Spleen (tissue), 11 donors: ENCODE measurements at regions not wholly inside any gene's neighbourhood (a gene's known extent, or its start where the extent isn't known, plus 50 kb on each side); places are given as distances from the start of the nearest gene placed in this dataset.

Experiments used
- DNase-seq: peaks from one replicate; pipeline ENCODE4 v3.0.0-alpha.2; 2020
- H3K27ac ChIP-seq, 8 donors: fragments of 200-600 bp; sonication (generic) in 7 of 8; 1 replicate in 4 of 8; 2 replicates in 4 of 8; pipeline versions ENCODE4 v1.5.0 to v1.8.0; 2016 to 2021; ENCODE audit warnings: inconsistent platforms in 4 of 8, mild to moderate bottlenecking in 4 of 8, moderate library complexity in 1 of 8
- H3K27me3 ChIP-seq, 7 donors: fragments of 200-600 bp; sonication (generic) in 6 of 7; replicated peaks in 1 of 7; 1 replicate in 4 of 7; 2 replicates in 3 of 7; pipeline versions ENCODE4 v1.5.0 to v1.8.0; 2016 to 2021; ENCODE audit warnings: inconsistent platforms in 3 of 7, mild to moderate bottlenecking in 1 of 7
- H3K36me3 ChIP-seq, 6 donors: fragments of 200-600 bp; sonication (generic) in 5 of 6; 1 replicate in 4 of 6; 2 replicates in 2 of 6; pipeline versions ENCODE4 v1.5.0 to v1.8.0; 2016 to 2021; ENCODE audit warnings: inconsistent platforms in 2 of 6
- H3K4me1 ChIP-seq, 6 donors: fragments of 200-600 bp; sonication (generic) in 5 of 6; 1 replicate in 3 of 6; 2 replicates in 3 of 6; pipeline versions ENCODE4 v1.5.0 to v1.8.0; 2016 to 2021; ENCODE audit warnings: inconsistent platforms in 3 of 6
- H3K4me3 ChIP-seq, 8 donors: fragments of 200-600 bp; sonication (generic) in 7 of 8; 1 replicate in 4 of 8; 2 replicates in 4 of 8; pipeline versions ENCODE4 v1.5.0 to v1.8.0; 2016 to 2021; ENCODE audit warnings: inconsistent platforms in 4 of 8, mild to moderate bottlenecking in 4 of 8, moderate library complexity in 2 of 8
- H3K9me3 ChIP-seq, 8 donors: fragments of 200-600 bp; sonication (generic) in 7 of 8; 1 replicate in 4 of 8; 2 replicates in 4 of 8; pipeline versions ENCODE4 v1.5.0 to v1.8.0; 2016 to 2021; ENCODE audit warnings: inconsistent platforms in 4 of 8
- CTCF ChIP-seq, 11 experiments: fragments of 200-600 bp in 7 of 11; fragments of 450-650 bp in 4 of 11; sonication (generic) in 4 of 11; IDR thresholded peaks in 8 of 11; conservative IDR thresholded peaks in 3 of 11; 1 replicate in 7 of 11; 2 replicates in 4 of 11; pipeline versions ENCODE4 v1.4.0 to v1.8.0; 2016 to 2021; ENCODE audit warnings: antibody characterized with exemption in 11 of 11, inconsistent platforms in 4 of 11, mild to moderate bottlenecking in 1 of 11
- POLR2A ChIP-seq, 3 donors: fragments of 450-650 bp; IDR thresholded peaks; one replicate each; pipeline ENCODE4 v1.5.1; 2017; ENCODE audit warnings: antibody characterized with exemption in 3 of 3, mild to moderate bottlenecking in 1 of 3
- POLR2AphosphoS5 ChIP-seq, 3 donors: sonication (generic); formaldehyde crosslinking; IDR thresholded peaks; one replicate each; pipeline ENCODE4 v1.5.1; 2017; ENCODE audit warnings: antibody characterized with exemption in 3 of 3
- WGBS, 5 donors: extraction: QIAGEN DNeasy Blood & Tissue Kit in 3 of 5; methylation state at CpG; one replicate each; pipeline versions ENCODE4 v1.1.5 to v1.1.7; 2013 to 2018; 5-methylcytosine and 5-hydroxymethylcytosine counted together
- intact Hi-C: fragments of 100-400 bp; cut with DNase I; formaldehyde crosslinking; loops from one replicate; pipeline ENCODE4 v1.15.0; 2023; ENCODE audit warnings: low total_unique reads
- donor health status: healthy with polysubstance abuse.
- donor health status: DM: no; HTN: no; CAD: no; lungs with moderate emphysema.
- donor health status: DM: no; HTN: no; CAD: no.
- donor health status: Bipolar disorder and iron deficiency.
- donor health status: healthy.
- donor health status: DM: no; HTN: no; CAD: no.
- donor health status: DM: yes; HTN: yes; CAD: no.

DNA sequence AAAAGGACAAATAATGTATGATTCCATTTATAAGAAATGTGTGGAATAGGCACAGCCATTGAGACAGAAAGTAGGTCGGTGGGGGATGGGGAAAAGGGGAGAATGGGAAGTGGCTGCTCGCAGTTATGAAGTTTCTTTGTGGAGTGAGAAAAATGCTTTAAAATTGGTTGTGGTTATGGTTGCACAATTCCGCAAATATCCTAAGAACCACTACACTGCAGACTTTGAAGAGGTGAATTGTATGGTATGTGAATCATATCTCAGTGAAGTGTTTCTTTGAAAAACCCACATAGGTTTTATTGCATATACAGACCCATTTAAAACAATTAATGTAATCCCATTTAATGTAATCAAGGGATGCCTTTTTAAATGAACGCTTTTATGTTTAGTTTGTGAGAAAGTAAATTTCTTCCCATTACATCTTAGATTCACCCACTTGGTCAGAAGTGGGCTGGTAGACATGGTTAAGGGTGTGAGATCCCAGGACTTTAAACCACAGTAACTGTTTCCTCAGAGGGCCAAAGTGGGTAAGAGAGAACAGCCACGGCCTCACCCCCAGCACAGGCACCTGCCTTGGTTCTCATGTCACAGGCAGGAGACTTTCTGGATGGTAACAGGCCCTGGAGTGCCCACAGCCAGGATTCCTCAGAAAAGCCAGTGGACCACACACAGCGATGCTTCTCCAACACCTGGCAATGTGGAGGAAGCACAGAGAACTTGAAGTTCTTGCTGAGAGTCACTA lies 119.3 kb upstream of the GJB6 start:
- no peak for DNase-seq
- TF ChIP-seq POLR2A (IDR thresholded peaks at IDR 0.05) (no peak), CTCF (IDR thresholded peaks at IDR 0.05 in 8 of 11, conservative IDR thresholded peaks at IDR 0.05 in 3 of 11) (no peak), POLR2AphosphoS5 (IDR thresholded peaks at IDR 0.05) (no peak)
- no peak overlapping the region for H3K4me3 ChIP-seq

DNA sequence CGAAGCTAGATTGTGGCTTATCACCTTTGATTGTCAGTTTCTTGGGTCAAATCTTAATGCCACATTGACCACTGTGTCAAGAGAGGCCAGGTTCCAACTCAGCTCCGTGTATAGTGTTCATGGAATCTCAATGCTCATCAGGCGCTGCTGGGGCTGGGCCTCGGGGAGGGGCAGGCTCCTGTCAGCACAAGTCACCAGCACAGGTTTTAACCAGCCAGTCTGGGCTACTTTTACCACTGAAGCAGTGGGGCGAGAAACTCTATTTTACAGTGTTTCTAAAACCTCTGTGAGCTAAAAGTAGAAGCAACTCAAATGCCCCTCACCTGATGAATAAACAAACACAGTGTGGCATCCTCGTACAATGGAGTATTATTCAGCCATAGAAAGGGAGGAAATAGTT lies 118.7 kb upstream of the GJB6 start:
- intact Hi-C loops: no loop called here
- no peak overlapping the region for H3K27ac ChIP-seq
- H3K4me1 ChIP-seq: peaks cover 0 to 16% (median 0%) of the 10 kb centered on the region in 6 donors
- no peaks in the 10 kb centered on the region for H3K27me3 ChIP-seq
- H3K4me3 ChIP-seq: no peak overlapping the region
- 81 to 90% (median 83%) methylated on average over 6 of the region's 6 CpGs for WGBS, 5 donors
- no peaks in the 10 kb centered on the region for H3K9me3 ChIP-seq
- DNase-seq: no peak
- H3K36me3 ChIP-seq: no peaks in the 10 kb centered on the region
- TF ChIP-seq POLR2AphosphoS5 (IDR thresholded peaks at IDR 0.05) (no peak), POLR2A (IDR thresholded peaks at IDR 0.05) (no peak), CTCF (IDR thresholded peaks at IDR 0.05 in 8 of 11, conservative IDR thresholded peaks at IDR 0.05 in 3 of 11) (no peak)

More for the DNA sequence above, 119.3 kb upstream of the GJB6 start:
- intact Hi-C loops: no loop called here
- no peaks in the 10 kb centered on the region for H3K27me3 ChIP-seq
- peaks cover 0 to 16% (median 0%) of the 10 kb centered on the region in 6 donors for H3K4me1 ChIP-seq
- 51 to 74% (median 68%) methylated on average over 5 to 6 of the region's 6 CpGs for WGBS, 5 donors
- no peak overlapping the region for H3K27ac ChIP-seq
- no peaks in the 10 kb centered on the region for H3K36me3 ChIP-seq
- H3K9me3 ChIP-seq: no peaks in the 10 kb centered on the region

DNA sequence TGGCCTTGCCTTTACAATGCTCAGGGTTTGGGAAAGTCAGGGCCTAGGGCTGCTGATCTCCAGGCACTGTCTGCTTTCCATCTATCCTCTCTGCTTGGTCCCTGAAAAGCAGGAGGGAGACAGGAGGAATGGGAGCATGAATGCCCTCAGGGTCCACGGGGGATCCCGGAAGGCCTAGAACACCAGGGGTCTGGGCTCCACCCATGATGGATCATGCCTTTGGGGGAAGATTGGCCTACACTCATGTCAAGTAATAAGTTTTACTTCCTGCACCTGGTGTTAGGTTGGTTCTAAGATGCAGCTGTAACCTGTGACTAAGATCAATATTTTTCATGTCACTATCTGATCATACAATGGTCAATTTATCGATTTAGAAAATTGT lies 118.3 kb upstream of the GJB6 start:
- H3K27me3 ChIP-seq: no peaks in the 10 kb centered on the region
- H3K27ac ChIP-seq: no peak overlapping the region
- intact Hi-C loops: no loop called here
- peaks cover 0 to 16% (median 0%) of the 10 kb centered on the region in 6 donors for H3K4me1 ChIP-seq
- TF ChIP-seq POLR2A (IDR thresholded peaks at IDR 0.05) (no peak), POLR2AphosphoS5 (IDR thresholded peaks at IDR 0.05) (no peak), CTCF (IDR thresholded peaks at IDR 0.05 in 8 of 11, conservative IDR thresholded peaks at IDR 0.05 in 3 of 11) (no peak)
- no peak for DNase-seq
- H3K4me3 ChIP-seq: no peak overlapping the region
- 82 to 96% (median 91%) methylated on average over 3 of the region's 3 CpGs for WGBS, 5 donors
- no peaks in the 10 kb centered on the region for H3K9me3 ChIP-seq
- H3K36me3 ChIP-seq: no peaks in the 10 kb centered on the region

DNA sequence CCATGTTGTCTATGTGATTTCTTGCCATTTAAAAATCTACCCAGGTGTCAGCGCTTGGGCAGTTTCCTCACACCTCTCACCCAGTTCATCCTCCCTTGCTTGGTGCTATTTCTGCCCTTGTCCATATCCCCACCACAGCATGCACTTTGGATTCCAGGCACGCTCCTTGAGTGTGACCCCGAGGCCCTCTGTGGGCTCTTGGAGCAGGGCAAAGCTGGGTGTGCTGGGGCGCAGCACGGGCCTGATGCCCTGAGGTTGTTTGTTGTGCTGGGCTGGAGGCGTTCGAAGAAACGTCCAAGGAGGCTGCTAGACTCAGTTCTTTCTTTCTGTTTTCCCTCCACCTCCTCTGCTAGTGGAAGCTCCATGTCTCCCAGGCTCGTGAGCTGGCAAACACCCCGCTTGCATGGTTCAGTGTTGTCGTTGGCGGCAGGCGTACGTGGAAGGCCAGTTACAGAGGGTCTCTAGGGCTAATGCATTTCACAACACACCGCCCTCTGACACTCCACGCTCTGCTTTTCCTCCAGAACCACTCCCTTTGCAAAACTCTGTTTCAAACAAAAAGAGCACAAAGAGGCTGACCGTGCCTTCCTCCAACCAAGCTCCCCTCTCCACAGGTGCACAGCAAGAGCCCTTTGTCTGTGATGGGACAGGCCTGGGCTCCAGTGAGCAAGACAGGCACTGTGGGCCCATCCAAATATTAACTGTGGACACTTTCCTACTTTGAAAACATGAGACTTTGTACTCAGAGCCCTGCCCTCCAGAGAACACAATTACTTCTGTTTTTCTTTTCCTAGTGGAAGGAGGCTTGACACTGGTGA lies 117.7 kb upstream of the GJB6 start:
- TF ChIP-seq POLR2AphosphoS5 (IDR thresholded peaks at IDR 0.05): no peak
- no peak for TF ChIP-seq POLR2A (IDR thresholded peaks at IDR 0.05)
- no peak for TF ChIP-seq CTCF (IDR thresholded peaks at IDR 0.05 in 8 of 11, conservative IDR thresholded peaks at IDR 0.05 in 3 of 11)
- intact Hi-C loops: no loop called here

More for the DNA sequence above, 117.7 kb upstream of the GJB6 start:
- DNase-seq: no peak
- H3K4me3 ChIP-seq: no peak overlapping the region
- no peaks in the 10 kb centered on the region for H3K9me3 ChIP-seq
- no peak overlapping the region for H3K27ac ChIP-seq
- no peaks in the 10 kb centered on the region for H3K36me3 ChIP-seq
- no peaks in the 10 kb centered on the region for H3K27me3 ChIP-seq
- peaks cover 0 to 16% (median 0%) of the 10 kb centered on the region in 6 donors for H3K4me1 ChIP-seq
- 75 to 85% (median 80%) methylated on average over 15 to 17 of the region's 17 CpGs for WGBS, 5 donors
